ENCODE measurements at regions not wholly inside any gene's neighbourhood (a gene's known extent, or its start where the extent isn't known, plus 50 kb on each side); places are given as distances from the start of the nearest gene placed in this dataset.

DNA sequence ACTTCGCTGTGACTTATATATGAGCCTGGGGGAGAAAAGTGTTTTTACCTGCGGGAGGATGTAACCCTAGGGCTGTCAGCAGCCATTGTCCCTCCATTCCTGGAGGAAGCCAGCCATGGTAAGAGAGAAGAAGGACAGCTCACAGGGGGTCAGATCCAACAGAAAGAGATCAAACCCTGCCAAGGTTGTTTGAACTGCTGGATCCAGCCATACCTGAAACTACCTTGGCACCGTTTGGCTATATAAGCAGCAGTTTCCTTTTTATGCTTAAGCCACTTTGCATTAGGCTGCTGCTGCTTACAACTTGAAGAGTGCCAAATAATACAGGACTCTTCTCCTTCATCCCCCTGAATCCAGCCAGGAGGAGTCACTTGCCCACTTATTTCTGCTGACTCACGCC lies 205.5 kb downstream of the PHETA1 start:
- TF ChIP-seq, protein P1, sequence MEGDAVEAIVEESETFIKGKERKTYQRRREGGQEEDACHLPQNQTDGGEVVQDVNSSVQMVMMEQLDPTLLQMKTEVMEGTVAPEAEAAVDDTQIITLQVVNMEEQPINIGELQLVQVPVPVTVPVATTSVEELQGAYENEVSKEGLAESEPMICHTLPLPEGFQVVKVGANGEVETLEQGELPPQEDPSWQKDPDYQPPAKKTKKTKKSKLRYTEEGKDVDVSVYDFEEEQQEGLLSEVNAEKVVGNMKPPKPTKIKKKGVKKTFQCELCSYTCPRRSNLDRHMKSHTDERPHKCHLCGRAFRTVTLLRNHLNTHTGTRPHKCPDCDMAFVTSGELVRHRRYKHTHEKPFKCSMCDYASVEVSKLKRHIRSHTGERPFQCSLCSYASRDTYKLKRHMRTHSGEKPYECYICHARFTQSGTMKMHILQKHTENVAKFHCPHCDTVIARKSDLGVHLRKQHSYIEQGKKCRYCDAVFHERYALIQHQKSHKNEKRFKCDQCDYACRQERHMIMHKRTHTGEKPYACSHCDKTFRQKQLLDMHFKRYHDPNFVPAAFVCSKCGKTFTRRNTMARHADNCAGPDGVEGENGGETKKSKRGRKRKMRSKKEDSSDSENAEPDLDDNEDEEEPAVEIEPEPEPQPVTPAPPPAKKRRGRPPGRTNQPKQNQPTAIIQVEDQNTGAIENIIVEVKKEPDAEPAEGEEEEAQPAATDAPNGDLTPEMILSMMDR (IDR thresholded peaks at IDR 0.05 in 2 of 3, conservative IDR thresholded peaks at IDR 0.05 in 1 of 3; ENCODE audit: control insufficient read depth in 2 of 3, extremely low read depth in 1 of 3, insufficient read depth in 1 of 3, low read depth in 3 of 3, low read length in 3 of 3): no peak
- TF ChIP-seq MYB (IDR thresholded peaks at IDR 0.05; ENCODE audit: borderline replicate concordance, low read depth, low read length) (no peak), NFIC (IDR thresholded peaks at IDR 0.05; ENCODE audit: low read depth, low read length) (no peak), MYC (IDR thresholded peaks at IDR 0.05; ENCODE audit: insufficient read depth, insufficient read length, insufficient replicate concordance, low read length, severe bottlenecking) (no peak), POLR2AphosphoS5 (IDR thresholded peaks at IDR 0.05; ENCODE audit: low read length) (no peak), CHD1 (IDR thresholded peaks at IDR 0.05; ENCODE audit: low read depth, low read length) (no peak), RAD51 (IDR thresholded peaks at IDR 0.05) (no peak), CEBPB (IDR thresholded peaks at IDR 0.05; ENCODE audit: borderline replicate concordance in 1 of 2, low read depth in 2 of 2, low read length in 2 of 2) (no peak), TAF1 (IDR thresholded peaks at IDR 0.05; ENCODE audit: borderline replicate concordance, low read depth, low read length) (no peak), ZNF24 (IDR thresholded peaks at IDR 0.05) (no peak)
- TF ChIP-seq, protein P2, sequence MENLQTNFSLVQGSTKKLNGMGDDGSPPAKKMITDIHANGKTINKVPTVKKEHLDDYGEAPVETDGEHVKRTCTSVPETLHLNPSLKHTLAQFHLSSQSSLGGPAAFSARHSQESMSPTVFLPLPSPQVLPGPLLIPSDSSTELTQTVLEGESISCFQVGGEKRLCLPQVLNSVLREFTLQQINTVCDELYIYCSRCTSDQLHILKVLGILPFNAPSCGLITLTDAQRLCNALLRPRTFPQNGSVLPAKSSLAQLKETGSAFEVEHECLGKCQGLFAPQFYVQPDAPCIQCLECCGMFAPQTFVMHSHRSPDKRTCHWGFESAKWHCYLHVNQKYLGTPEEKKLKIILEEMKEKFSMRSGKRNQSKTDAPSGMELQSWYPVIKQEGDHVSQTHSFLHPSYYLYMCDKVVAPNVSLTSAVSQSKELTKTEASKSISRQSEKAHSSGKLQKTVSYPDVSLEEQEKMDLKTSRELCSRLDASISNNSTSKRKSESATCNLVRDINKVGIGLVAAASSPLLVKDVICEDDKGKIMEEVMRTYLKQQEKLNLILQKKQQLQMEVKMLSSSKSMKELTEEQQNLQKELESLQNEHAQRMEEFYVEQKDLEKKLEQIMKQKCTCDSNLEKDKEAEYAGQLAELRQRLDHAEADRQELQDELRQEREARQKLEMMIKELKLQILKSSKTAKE (IDR thresholded peaks at IDR 0.05; ENCODE audit: low read depth, poor library complexity, severe bottlenecking): no peak
- TF ChIP-seq, protein P3, sequence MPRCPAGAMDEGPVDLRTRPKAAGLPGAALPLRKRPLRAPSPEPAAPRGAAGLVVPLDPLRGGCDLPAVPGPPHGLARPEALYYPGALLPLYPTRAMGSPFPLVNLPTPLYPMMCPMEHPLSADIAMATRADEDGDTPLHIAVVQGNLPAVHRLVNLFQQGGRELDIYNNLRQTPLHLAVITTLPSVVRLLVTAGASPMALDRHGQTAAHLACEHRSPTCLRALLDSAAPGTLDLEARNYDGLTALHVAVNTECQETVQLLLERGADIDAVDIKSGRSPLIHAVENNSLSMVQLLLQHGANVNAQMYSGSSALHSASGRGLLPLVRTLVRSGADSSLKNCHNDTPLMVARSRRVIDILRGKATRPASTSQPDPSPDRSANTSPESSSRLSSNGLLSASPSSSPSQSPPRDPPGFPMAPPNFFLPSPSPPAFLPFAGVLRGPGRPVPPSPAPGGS (IDR thresholded peaks at IDR 0.05; ENCODE audit: borderline replicate concordance, insufficient read depth, low read depth, low read length, poor library complexity, severe bottlenecking): no peak
- TF ChIP-seq, protein P4, sequence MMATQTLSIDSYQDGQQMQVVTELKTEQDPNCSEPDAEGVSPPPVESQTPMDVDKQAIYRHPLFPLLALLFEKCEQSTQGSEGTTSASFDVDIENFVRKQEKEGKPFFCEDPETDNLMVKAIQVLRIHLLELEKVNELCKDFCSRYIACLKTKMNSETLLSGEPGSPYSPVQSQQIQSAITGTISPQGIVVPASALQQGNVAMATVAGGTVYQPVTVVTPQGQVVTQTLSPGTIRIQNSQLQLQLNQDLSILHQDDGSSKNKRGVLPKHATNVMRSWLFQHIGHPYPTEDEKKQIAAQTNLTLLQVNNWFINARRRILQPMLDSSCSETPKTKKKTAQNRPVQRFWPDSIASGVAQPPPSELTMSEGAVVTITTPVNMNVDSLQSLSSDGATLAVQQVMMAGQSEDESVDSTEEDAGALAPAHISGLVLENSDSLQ (IDR thresholded peaks at IDR 0.05): no peak
